ENCODE measurements at regions not wholly inside any gene's neighbourhood (a gene's known extent, or its start where the extent isn't known, plus 50 kb on each side); places are given as distances from the start of the nearest gene placed in this dataset.

GRCh38 chr4:176525576-176525975 lies 205.8 kb downstream of the SPCS3 start:
- no peak for DNase-seq

- DNase-seq: no peak
Measured at GRCh38 chr4:176526704-176527103, 206.9 kb downstream of the SPCS3 start.

- DNase-seq: no peak
Measured at GRCh38 chr4:176529574-176529973, 209.8 kb downstream of the SPCS3 start.

GRCh38 chr4:176533159-176533558 lies 213.4 kb downstream of the SPCS3 start:
- DNase-seq: no peak

- no peak for DNase-seq
Measured at GRCh38 chr4:176534566-176534965, 214.8 kb downstream of the SPCS3 start.

GRCh38 chr4:176538217-176538925 lies 218.6 kb downstream of the SPCS3 start:
- no peak for DNase-seq

- DNase-seq: no peak
Measured at GRCh38 chr4:176539091-176539784, 219.5 kb downstream of the SPCS3 start.

GRCh38 chr4:176539785-176540175 lies 220.0 kb downstream of the SPCS3 start:
- DNase-seq: no peak

GRCh38 chr4:176540814-176541213 lies 221.0 kb downstream of the SPCS3 start:
- DNase-seq: no peak

GRCh38 chr4:176545872-176546271 lies 226.1 kb downstream of the SPCS3 start:
- no peak for DNase-seq

GRCh38 chr4:176546975-176547374 lies 227.2 kb downstream of the SPCS3 start:
- no peak for DNase-seq

- no peak for DNase-seq
Measured at GRCh38 chr4:176548571-176548970, 228.8 kb downstream of the SPCS3 start.

GRCh38 chr4:176549161-176549865 lies 229.5 kb downstream of the SPCS3 start:
- no peak for DNase-seq

GRCh38 chr4:176558661-176559060 lies 234.1 kb downstream of the VEGFC start:
- no peak for DNase-seq

- no peak for DNase-seq
Measured at GRCh38 chr4:176561368-176561767, 231.4 kb downstream of the VEGFC start.

- no peak for DNase-seq
Measured at GRCh38 chr4:176563591-176563990, 229.1 kb downstream of the VEGFC start.

GRCh38 chr4:176565049-176565448 lies 227.7 kb downstream of the VEGFC start:
- no peak for DNase-seq

GRCh38 chr4:176566769-176567168 lies 226.0 kb downstream of the VEGFC start:
- no peak for DNase-seq

- DNase-seq: no peak
Measured at GRCh38 chr4:176568238-176568637, 224.5 kb downstream of the VEGFC start.

GRCh38 chr4:176569301-176569700 lies 223.4 kb downstream of the VEGFC start:
- no peak for DNase-seq

GRCh38 chr4:176571206-176571605 lies 221.5 kb downstream of the VEGFC start:
- no peak for DNase-seq

- DNase-seq: no peak
Measured at GRCh38 chr4:176575141-176575730, 217.5 kb downstream of the VEGFC start.

- no peak for DNase-seq
Measured at GRCh38 chr4:176579226-176579625, 213.5 kb downstream of the VEGFC start.

GRCh38 chr4:176583278-176583677 lies 209.4 kb downstream of the VEGFC start:
- no peak for DNase-seq
